Motor neuron (in vitro differentiated cells): ENCODE measurements at regions not wholly inside any gene's neighbourhood (a gene's known extent, or its start where the extent isn't known, plus 50 kb on each side); places are given as distances from the start of the nearest gene placed in this dataset.
A peak's percentile ranks its signal among the peaks of the same experiment; 100 is the strongest.

Source experiments
- ATAC-seq, 8 experiments: fragments of 200-7000 bp; cut with Tn5 transposase; replicated peaks in 6 of 8; 2 replicates each; pipeline ENCODE4 v1.8.0; 2021; ENCODE audit warnings: mild to moderate bottlenecking in 8 of 8, moderate library complexity in 8 of 8
- H3K27ac ChIP-seq, 2 donors: fragments of 250-450 bp; sonication (Bioruptor Pico); 2 replicates each; pipeline ENCODE4 v1.9.0; 2021; ENCODE audit warnings: antibody characterized with exemption in 2 of 2, mild to moderate bottlenecking in 2 of 2, moderate library complexity in 1 of 2
- H3K4me1 ChIP-seq, 2 donors: fragments of 250-450 bp; sonication (Bioruptor Pico); replicated peaks in 1 of 2; 2 replicates each; pipeline ENCODE4 v1.6.1; 2021; ENCODE audit warnings: antibody characterized with exemption in 2 of 2, mild to moderate bottlenecking in 2 of 2, moderate library complexity in 1 of 2
- H3K4me3 ChIP-seq, 5 donors: fragments of 250-450 bp; sonication (Bioruptor Pico); 2 replicates each; pipeline ENCODE4 v1.9.0; 2021; ENCODE audit warnings: antibody characterized with exemption in 5 of 5, mild to moderate bottlenecking in 5 of 5, moderate library complexity in 4 of 5
- WGBS, 10 experiments: fragments of 450-650 bp; shearing (Covaris generic); methylation state at CpG; one replicate each; pipeline ENCODE4 v1.0.0; 2022; 5-methylcytosine and 5-hydroxymethylcytosine counted together
- in situ Hi-C, 9 experiments: fragments of 400-800 bp; cut with MboI; loops; one replicate each; pipeline ENCODE4 v1.15.0; 2021; ENCODE audit warnings: low sequenced_read_pairs in 9 of 9, low pct_unique_long_range_greater_than_20kb in 2 of 9; ENCODE audit not compliant: unreplicated experiment in 9 of 9

GRCh38 chr2:175373729-175374128 is 192.2 kb upstream of the ATP5MC3 start:
- no peak for ATAC-seq
- in situ Hi-C loops: loop anchor here in 8 of 9 experiments (25.0 kb wide), 2 partner anchors 314 to 714 kb away; partner anchors contain the start of genes EVX2 (in 6 of the 8), HOXD12 (in 6 of the 8) and HOXD13 (in 6 of the 8)
- 0 to 100% (median 68%) methylated on average over 1 of the region's 1 CpG; no CpG with 5 or more reads in 4 of the 10 experiments for WGBS, 10 experiments

GRCh38 chr2:175372704-175373701 is 191.5 kb upstream of the ATP5MC3 start:
- in situ Hi-C loops: loop anchor here in 8 of 9 experiments (25.0 kb wide), 2 partner anchors 314 to 714 kb away; partner anchors contain the start of genes EVX2 (in 6 of the 8), HOXD12 (in 6 of the 8) and HOXD13 (in 6 of the 8)
- H3K4me1 ChIP-seq: peaks cover 5 to 31% of the 10 kb centered on the region in 2 donors
- ATAC-seq: peak; percentile 41 to 97 (median 62)
- H3K27ac ChIP-seq: no peak overlapping the region
- 3 to 61% (median 24%) methylated on average over 1 to 8 of the region's 8 CpGs for WGBS, 10 experiments
- no peak overlapping the region for H3K4me3 ChIP-seq

More at GRCh38 chr2:175373729-175374128, 192.2 kb upstream of the ATP5MC3 start:
- Histone ChIP-seq H3K27ac (no peak overlapping the region), H3K4me1 (peaks cover 5 to 31% of the 10 kb centered on the region in 2 donors), H3K4me3 (no peak overlapping the region)

- peak overlapping the region in 1 of 2 donors; percentile 37 for H3K27ac ChIP-seq
- in situ Hi-C loops: loop anchor here in 8 of 9 experiments (25.0 kb wide), 2 partner anchors 316 to 716 kb away; partner anchors contain the start of genes EVX2 (in 6 of the 8), HOXD12 (in 6 of the 8) and HOXD13 (in 6 of the 8)
- H3K4me1 ChIP-seq: peaks cover 5 to 33% of the 10 kb centered on the region in 2 donors
- no peak overlapping the region for H3K4me3 ChIP-seq
- peak in 1 of 8 experiments; percentile 18 for ATAC-seq
These were observed 189.9 kb upstream of the ATP5MC3 start for GRCh38 chr2:175371378-175371777.

GRCh38 chr2:175366815-175367214 is 185.3 kb upstream of the ATP5MC3 start:
- 0 to 20% (median 4%) methylated on average over 1 to 7 of the region's 7 CpGs; no CpG with 5 or more reads in 2 of the 10 experiments for WGBS, 10 experiments
- no peak overlapping the region for H3K4me3 ChIP-seq
- no peak overlapping the region for H3K27ac ChIP-seq
- peak; percentile 77 to 98 (median 90) for ATAC-seq
- H3K4me1 ChIP-seq: peaks cover 5 to 14% of the 10 kb centered on the region in 2 donors
- in situ Hi-C loops: loop anchor here (10.0 to 25.0 kb wide), 5 partner anchors 308 to 720 kb away; partner anchors contain the start of genes EVX2 (in 8 of the 9), HOXD12 (in 6 of the 9) and HOXD13 (in 6 of the 9)

- no peak for ATAC-seq
- Histone ChIP-seq H3K4me3 (no peak overlapping the region), H3K4me1 (peaks cover 0 to 2% of the 10 kb centered on the region in 2 donors), H3K27ac (no peak overlapping the region)
- in situ Hi-C loops: loop anchor here (10.0 to 25.0 kb wide), 5 partner anchors 311 to 724 kb away; partner anchors contain the start of genes EVX2 (in 8 of the 9), HOXD12 (in 6 of the 9) and HOXD13 (in 6 of the 9)
- WGBS, 10 experiments: 0 to 100% (median 58%) methylated on average over 2 to 5 of the region's 5 CpGs; no CpG with 5 or more reads in 1 of the 10 experiments
These were observed 182.2 kb upstream of the ATP5MC3 start for GRCh38 chr2:175363699-175364098.

- Histone ChIP-seq H3K27ac (no peak overlapping the region), H3K4me1 (peaks cover 0 to 2% of the 10 kb centered on the region in 2 donors), H3K4me3 (no peak overlapping the region)
- no peak for ATAC-seq
- WGBS, 10 experiments: 31 to 100% (median 76%) methylated on average over 1 to 4 of the region's 4 CpGs; no CpG with 5 or more reads in 1 of the 10 experiments
- in situ Hi-C loops: loop anchor here (10.0 to 25.0 kb wide), 5 partner anchors 312 to 725 kb away; partner anchors contain the start of genes EVX2 (in 8 of the 9), HOXD12 (in 6 of the 9) and HOXD13 (in 6 of the 9)
These were observed 180.8 kb upstream of the ATP5MC3 start for GRCh38 chr2:175362331-175362730.

GRCh38 chr2:175359710-175360109 is 178.2 kb upstream of the ATP5MC3 start:
- no peaks in the 10 kb centered on the region for H3K4me1 ChIP-seq
- H3K27ac ChIP-seq: no peak overlapping the region
- in situ Hi-C loops: loop anchor here (10.0 to 25.0 kb wide), 5 partner anchors 315 to 728 kb away; partner anchors contain the start of genes EVX2 (in 8 of the 9), HOXD12 (in 6 of the 9) and HOXD13 (in 6 of the 9)
- H3K4me3 ChIP-seq: no peak overlapping the region
- peak in 3 of 8 experiments; percentile 43 to 80 (median 55) for ATAC-seq
- WGBS, 10 experiments: 29 to 89% (median 74%) methylated on average over 1 to 3 of the region's 3 CpGs

GRCh38 chr2:175356901-175357300 is 175.4 kb upstream of the ATP5MC3 start:
- H3K4me1 ChIP-seq: no peaks in the 10 kb centered on the region
- 0 to 100% (median 75%) methylated on average over 1 to 4 of the region's 4 CpGs; no CpG with 5 or more reads in 1 of the 10 experiments for WGBS, 10 experiments
- no peak for ATAC-seq
- no peak overlapping the region for H3K27ac ChIP-seq
- in situ Hi-C loops: loop anchor here in 8 of 9 experiments (25.0 kb wide), 2 partner anchors 330 to 730 kb away; partner anchors contain the start of genes EVX2 (in 6 of the 8), HOXD12 (in 6 of the 8) and HOXD13 (in 6 of the 8)
- H3K4me3 ChIP-seq: no peak overlapping the region

- no peak for ATAC-seq
- Histone ChIP-seq H3K4me3 (no peak overlapping the region), H3K4me1 (no peaks in the 10 kb centered on the region), H3K27ac (no peak overlapping the region)
- in situ Hi-C loops: loop anchor here in 8 of 9 experiments (25.0 kb wide), 2 partner anchors 332 to 732 kb away; partner anchors contain the start of genes EVX2 (in 6 of the 8), HOXD12 (in 6 of the 8) and HOXD13 (in 6 of the 8)
- WGBS, 10 experiments: 20 to 100% (median 82%) methylated on average over 1 to 3 of the region's 3 CpGs; no CpG with 5 or more reads in 4 of the 10 experiments
These were observed 173.7 kb upstream of the ATP5MC3 start for GRCh38 chr2:175355246-175355645.

- no peak overlapping the region for H3K4me3 ChIP-seq
- no peak for ATAC-seq
- in situ Hi-C loops: loop anchor here in 8 of 9 experiments (25.0 kb wide), 2 partner anchors 334 to 734 kb away; partner anchors contain the start of genes EVX2 (in 6 of the 8), HOXD12 (in 6 of the 8) and HOXD13 (in 6 of the 8)
- H3K27ac ChIP-seq: no peak overlapping the region
- H3K4me1 ChIP-seq: no peaks in the 10 kb centered on the region
- 34 to 89% (median 56%) methylated on average over 3 to 6 of the region's 6 CpGs; no CpG with 5 or more reads in 4 of the 10 experiments for WGBS, 10 experiments
These were observed 171.8 kb upstream of the ATP5MC3 start for GRCh38 chr2:175353275-175353674.

GRCh38 chr2:175351512-175351911 is 170.0 kb upstream of the ATP5MC3 start:
- 0 to 96% (median 45%) methylated on average over 1 to 2 of the region's 2 CpGs; no CpG with 5 or more reads in 3 of the 10 experiments for WGBS, 10 experiments
- in situ Hi-C loops: loop anchor here in 8 of 9 experiments (25.0 kb wide), 2 partner anchors 336 to 736 kb away; partner anchors contain the start of genes EVX2 (in 6 of the 8), HOXD12 (in 6 of the 8) and HOXD13 (in 6 of the 8)
- peak in 2 of 8 experiments; percentile 51 to 65 for ATAC-seq
- no peak overlapping the region for H3K27ac ChIP-seq
- no peaks in the 10 kb centered on the region for H3K4me1 ChIP-seq
- H3K4me3 ChIP-seq: no peak overlapping the region

GRCh38 chr2:175350105-175350504 is 168.6 kb upstream of the ATP5MC3 start:
- Histone ChIP-seq H3K4me3 (no peak overlapping the region), H3K4me1 (no peaks in the 10 kb centered on the region), H3K27ac (no peak overlapping the region)
- peak in 2 of 8 experiments; percentile 74 to 78 for ATAC-seq
- 0 to 95% (median 65%) methylated on average over 1 to 5 of the region's 5 CpGs for WGBS, 10 experiments
- in situ Hi-C loops: loop anchor here in 8 of 9 experiments (25.0 kb wide), 2 partner anchors 337 to 737 kb away; partner anchors contain the start of genes EVX2 (in 6 of the 8), HOXD12 (in 6 of the 8) and HOXD13 (in 6 of the 8)
